GM12891 (cell line): ENCODE measurements at regions not wholly inside any gene's neighbourhood (a gene's known extent, or its start where the extent isn't known, plus 50 kb on each side); places are given as distances from the start of the nearest gene placed in this dataset.

Experiments
- POLR2A ChIP-seq: IDR thresholded peaks from 2 replicates; pipeline ENCODE4 v1.6.1; 2011; ENCODE audit warnings: low read depth, low read length, control low read depth
- POLR2AphosphoS5 ChIP-seq: IDR thresholded peaks from 2 replicates; pipeline ENCODE4 v1.6.1; 2011; ENCODE audit warnings: low read depth, low read length, control low read depth
- POU2F2 ChIP-seq: IDR thresholded peaks from 2 replicates; pipeline ENCODE4 v1.6.1; 2011; ENCODE audit warnings: low read depth, mild to moderate bottlenecking, control low read depth, low read length, moderate library complexity
- SPI1 ChIP-seq: IDR thresholded peaks from 2 replicates; pipeline ENCODE4 v1.6.1; 2011; ENCODE audit warnings: low read depth, low read length, control low read depth
- TAF1 ChIP-seq: IDR thresholded peaks from 2 replicates; pipeline ENCODE4 v1.6.1; 2011; ENCODE audit warnings: low read depth, low read length, control low read depth

DNA sequence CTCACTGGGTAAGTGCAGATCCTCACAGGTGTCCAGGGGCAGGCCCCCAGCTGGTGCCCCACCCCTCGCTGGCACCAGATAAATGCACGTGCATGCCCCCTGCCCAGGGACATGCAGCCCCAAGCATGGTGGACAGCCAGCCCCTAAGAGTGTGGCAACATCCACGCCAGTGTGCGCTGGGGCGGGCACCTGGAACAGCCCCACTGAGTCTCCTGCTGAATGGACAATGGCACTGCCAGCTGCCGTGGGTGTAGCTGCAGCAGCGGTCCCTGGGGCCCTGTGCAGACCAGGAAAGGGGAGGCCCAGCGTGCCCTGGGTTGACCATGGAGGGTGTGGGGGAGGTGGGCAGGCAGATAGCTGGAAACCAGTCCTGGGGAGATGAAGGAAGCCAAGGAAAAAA, 538.7 kb upstream of the SGCG start:
- TF ChIP-seq POLR2A = no peak
- TF ChIP-seq POLR2AphosphoS5 = no peak
- TF ChIP-seq SPI1 = no peak
- TF ChIP-seq POU2F2 = no peak
- TF ChIP-seq TAF1 = no peak
